Liver (tissue), 7 donors: ENCODE measurements at regions not wholly inside any gene's neighbourhood (a gene's known extent, or its start where the extent isn't known, plus 50 kb on each side); places are given as distances from the start of the nearest gene placed in this dataset.

Source experiments
- DNase-seq: peaks from one replicate; pipeline ENCODE4 v3.0.0-alpha.2; 2017; ENCODE audit warnings: low spot score
- H3K27ac ChIP-seq, 2 donors: one replicate each; pipeline ENCODE4 v1.7.0; 2013; ENCODE audit warnings: inconsistent platforms in 2 of 2, low read length in 2 of 2, control low read depth in 1 of 2, low read depth in 1 of 2, mild to moderate bottlenecking in 1 of 2
- H3K27me3 ChIP-seq, 4 donors: one replicate each; pipeline versions ENCODE4 v1.6.1 to v1.7.0; 2013; ENCODE audit warnings: low read length in 3 of 4, inconsistent platforms in 1 of 4, mild to moderate bottlenecking in 1 of 4, moderate library complexity in 1 of 4; ENCODE audit not compliant: control insufficient read depth in 4 of 4, insufficient read depth in 4 of 4
- H3K36me3 ChIP-seq, 4 donors: one replicate each; pipeline versions ENCODE4 v1.6.1 to v1.7.0; 2013; ENCODE audit warnings: low read length in 3 of 4, mild to moderate bottlenecking in 3 of 4, low read depth in 1 of 4, moderate library complexity in 1 of 4; ENCODE audit not compliant: control insufficient read depth in 4 of 4, insufficient read depth in 3 of 4
- H3K4me1 ChIP-seq, 4 donors: one replicate each; pipeline versions ENCODE4 v1.6.1 to v1.7.0; 2013; ENCODE audit warnings: low read length in 3 of 4, mild to moderate bottlenecking in 3 of 4, moderate library complexity in 1 of 4; ENCODE audit not compliant: control insufficient read depth in 4 of 4, insufficient read depth in 4 of 4
- H3K4me3 ChIP-seq, 3 donors: one replicate each; pipeline versions ENCODE4 v1.6.1 to v1.7.0; 2013; ENCODE audit warnings: low read length in 3 of 3, control low read depth in 1 of 3, low read depth in 1 of 3, mild to moderate bottlenecking in 1 of 3
- H3K9ac ChIP-seq, 2 donors: one replicate each; pipeline ENCODE4 v1.7.0; 2013; ENCODE audit warnings: low read length in 2 of 2, mild to moderate bottlenecking in 2 of 2, moderate library complexity in 2 of 2, control low read depth in 1 of 2, low read depth in 1 of 2
- H3K9me3 ChIP-seq, 4 donors: one replicate each; pipeline versions ENCODE4 v1.6.1 to v1.7.0; 2013; ENCODE audit warnings: low read length in 3 of 4; ENCODE audit not compliant: control insufficient read depth in 4 of 4
- ATF3 ChIP-seq: IDR thresholded peaks from 2 replicates; pipeline ENCODE4 v1.6.1; 2016; ENCODE audit warnings: antibody characterized with exemption
- EGR1 ChIP-seq, 2 donors: IDR thresholded peaks; 2 replicates each; pipeline ENCODE4 v1.6.1; 2016 to 2018; ENCODE audit warnings: antibody characterized with exemption in 2 of 2, low read depth in 2 of 2
- FOXA1 ChIP-seq: IDR thresholded peaks from 2 replicates; pipeline ENCODE4 v1.6.1; 2016; ENCODE audit warnings: antibody characterized with exemption
- FOXA2 ChIP-seq: IDR thresholded peaks from 2 replicates; pipeline ENCODE4 v1.6.1; 2016; ENCODE audit warnings: antibody characterized with exemption
- GABPA ChIP-seq, 2 donors: IDR thresholded peaks in 1 of 2; conservative IDR thresholded peaks in 1 of 2; 2 replicates each; pipeline ENCODE4 v1.6.1; 2016; ENCODE audit warnings: antibody characterized with exemption in 2 of 2, mild to moderate bottlenecking in 1 of 2, moderate library complexity in 1 of 2
- HNF4A ChIP-seq, 2 donors: conservative IDR thresholded peaks; 2 replicates each; pipeline ENCODE4 v1.6.1; 2016; ENCODE audit warnings: antibody characterized with exemption in 2 of 2, mild to moderate bottlenecking in 2 of 2
- HNF4G ChIP-seq: IDR thresholded peaks from 2 replicates; pipeline ENCODE4 v1.6.1; 2016; ENCODE audit warnings: antibody characterized with exemption
- JUND ChIP-seq, 2 donors: IDR thresholded peaks; 2 replicates each; pipeline ENCODE4 v1.6.1; 2016; ENCODE audit warnings: antibody characterized with exemption in 2 of 2
- MAX ChIP-seq: IDR thresholded peaks from 2 replicates; pipeline ENCODE4 v1.6.1; 2016; ENCODE audit warnings: antibody characterized with exemption
- NR2F2 ChIP-seq: IDR thresholded peaks from 2 replicates; pipeline ENCODE4 v1.6.1; 2016; ENCODE audit warnings: antibody characterized with exemption
- RAD21 ChIP-seq, 2 donors: IDR thresholded peaks; 2 replicates each; pipeline ENCODE4 v1.6.1; 2016; ENCODE audit warnings: antibody characterized with exemption in 2 of 2, mild to moderate bottlenecking in 2 of 2
- REST ChIP-seq: IDR thresholded peaks from 2 replicates; pipeline ENCODE4 v1.6.1; 2016; ENCODE audit warnings: antibody characterized with exemption, mild to moderate bottlenecking
- RXRA ChIP-seq, 2 donors: IDR thresholded peaks; 2 replicates each; pipeline ENCODE4 v1.6.1; 2017 to 2018; ENCODE audit warnings: antibody characterized with exemption in 2 of 2, mild to moderate bottlenecking in 1 of 2
- SP1 ChIP-seq: IDR thresholded peaks from 2 replicates; pipeline ENCODE4 v1.6.1; 2018; ENCODE audit warnings: antibody characterized with exemption, mild to moderate bottlenecking
- TAF1 ChIP-seq: conservative IDR thresholded peaks from 2 replicates; pipeline ENCODE4 v1.6.1; 2016; ENCODE audit warnings: antibody characterized with exemption, mild to moderate bottlenecking
- YY1 ChIP-seq: IDR thresholded peaks from 2 replicates; pipeline ENCODE4 v1.6.1; 2016; ENCODE audit warnings: antibody characterized with exemption, mild to moderate bottlenecking
- ZBTB33 ChIP-seq: IDR thresholded peaks from 2 replicates; pipeline ENCODE4 v1.6.1; 2016; ENCODE audit warnings: antibody characterized with exemption
- WGBS: extraction: QIAGEN DNeasy Blood & Tissue Kit; methylation state at CpG from one replicate; pipeline ENCODE4 v1.1.7; 2013; 5-methylcytosine and 5-hydroxymethylcytosine counted together
- donor health status: healthy.
- donor health status: healthy.
- donor health status: healthy.
- donor health status: healthy.

GRCh38 chr12:97968641-97969197, 506.1 kb downstream of the RMST start:
- H3K4me3 ChIP-seq = no peak overlapping the region
- H3K36me3 ChIP-seq = no peaks in the 10 kb centered on the region
- TF ChIP-seq GABPA (IDR thresholded peaks at IDR 0.05 in 1 of 2, conservative IDR thresholded peaks at IDR 0.05 in 1 of 2) = no peak
- TF ChIP-seq FOXA2 = no peak
- no peak for TF ChIP-seq HNF4G
- no peak for TF ChIP-seq EGR1 (IDR thresholded peaks at IDR 0.05; ENCODE audit: low read depth in 2 of 2)
- no peak for TF ChIP-seq RAD21 (IDR thresholded peaks at IDR 0.05)
- TF ChIP-seq FOXA1 = no peak
- TF ChIP-seq RXRA (IDR thresholded peaks at IDR 0.05) = no peak
- no peak for TF ChIP-seq NR2F2
- no peak for TF ChIP-seq HNF4A (conservative IDR thresholded peaks at IDR 0.05)
- no peak for TF ChIP-seq TAF1
- no peak for TF ChIP-seq MAX
- TF ChIP-seq ATF3 = no peak
- TF ChIP-seq YY1 = no peak
- TF ChIP-seq JUND (IDR thresholded peaks at IDR 0.05) = no peak
- no peak for TF ChIP-seq SP1
- no peak for TF ChIP-seq ZBTB33
- no peak for TF ChIP-seq REST
- 59% methylated on average over 5 of the region's 5 CpGs for WGBS
- no peaks in the 10 kb centered on the region for H3K4me1 ChIP-seq
- DNase-seq = no peak
- H3K9ac ChIP-seq = no peak overlapping the region
- H3K27me3 ChIP-seq = peaks cover 0 to 2% (median 0%) of the 10 kb centered on the region in 4 donors
- H3K9me3 ChIP-seq = peaks cover 0 to under 1% (median 0%) of the 10 kb centered on the region in 4 donors
- H3K27ac ChIP-seq = no peak overlapping the region

GRCh38 chr12:97977870-97978405, 515.3 kb downstream of the RMST start:
- Histone ChIP-seq H3K27me3 (peaks cover 0 to 2% (median 0%) of the 10 kb centered on the region in 4 donors), H3K4me3 (no peak overlapping the region), H3K27ac (no peak overlapping the region), H3K9ac (no peak overlapping the region), H3K9me3 (peaks cover 0 to 2% (median 0%) of the 10 kb centered on the region in 4 donors), H3K4me1 (no peaks in the 10 kb centered on the region), H3K36me3 (no peaks in the 10 kb centered on the region)
- WGBS = 84% methylated on average over 2 of the region's 2 CpGs
- DNase-seq = no peak
- TF ChIP-seq TAF1 (no peak), ZBTB33 (no peak), HNF4A (conservative IDR thresholded peaks at IDR 0.05) (no peak), HNF4G (no peak), RXRA (IDR thresholded peaks at IDR 0.05) (no peak), FOXA2 (no peak), REST (no peak), YY1 (no peak), ATF3 (no peak), RAD21 (IDR thresholded peaks at IDR 0.05) (no peak), FOXA1 (no peak), SP1 (no peak)
